Erythroblast (primary cell): ENCODE measurements at regions not wholly inside any gene's neighbourhood (a gene's known extent, or its start where the extent isn't known, plus 50 kb on each side); places are given as distances from the start of the nearest gene placed in this dataset.

Experiments
- DNase-seq, 2 experiments: peaks; one replicate each; lab custom pipeline; 2025; lab: John Stamatoyannopoulos, UW
- GATA1 ChIP-seq: IDR thresholded peaks from 2 replicates; pipeline ENCODE4 v1.6.1; 2011; ENCODE audit warnings: low read depth, mild to moderate bottlenecking, control low read depth, low read length, moderate library complexity
- POLR2A ChIP-seq: IDR thresholded peaks from 2 replicates; pipeline ENCODE4 v1.6.1; 2011; ENCODE audit warnings: mild to moderate bottlenecking, low read length

- no peak for TF ChIP-seq GATA1
- TF ChIP-seq POLR2A, result no peak
- DNase-seq, result no peak
These were observed 544.2 kb upstream of the FRG1 start for GRCh38 chr4:189396435-189396834.

GRCh38 chr4:189404271-189404670 is 536.4 kb upstream of the FRG1 start:
- no peak for TF ChIP-seq GATA1
- TF ChIP-seq POLR2A, result no peak
- DNase-seq, result no peak

- DNase-seq, result no peak
- TF ChIP-seq POLR2A (no peak), GATA1 (no peak)
These were observed 531.5 kb upstream of the FRG1 start for GRCh38 chr4:189409158-189409557.

- TF ChIP-seq GATA1, result no peak
- TF ChIP-seq POLR2A, result no peak
- no peak for DNase-seq
These were observed 526.7 kb upstream of the FRG1 start for GRCh38 chr4:189414021-189414420.

- DNase-seq, result no peak
- TF ChIP-seq GATA1, result no peak
- TF ChIP-seq POLR2A, result no peak
These were observed 520.1 kb upstream of the FRG1 start for GRCh38 chr4:189420572-189420971.

- TF ChIP-seq GATA1 (no peak), POLR2A (no peak)
- DNase-seq, result no peak
These were observed 504.5 kb upstream of the FRG1 start for GRCh38 chr4:189436207-189436606.

- DNase-seq, result no peak
- TF ChIP-seq GATA1 (no peak), POLR2A (no peak)
These were observed 500.0 kb upstream of the FRG1 start for GRCh38 chr4:189440716-189441115.

GRCh38 chr4:189443341-189443740 is 497.3 kb upstream of the FRG1 start:
- DNase-seq, result no peak
- TF ChIP-seq GATA1 (no peak), POLR2A (no peak)

- DNase-seq, result no peak
- TF ChIP-seq GATA1, result no peak
- TF ChIP-seq POLR2A, result no peak
These were observed 495.1 kb upstream of the FRG1 start for GRCh38 chr4:189445613-189446012.

- TF ChIP-seq POLR2A (no peak), GATA1 (no peak)
- DNase-seq, result no peak
These were observed 476.9 kb upstream of the FRG1 start for GRCh38 chr4:189463734-189464133.

GRCh38 chr4:189494407-189494806 is 446.3 kb upstream of the FRG1 start:
- TF ChIP-seq GATA1 (no peak), POLR2A (no peak)
- DNase-seq, result no peak

GRCh38 chr4:189497516-189497915 is 443.2 kb upstream of the FRG1 start:
- TF ChIP-seq GATA1 (no peak), POLR2A (no peak)
- no peak for DNase-seq

GRCh38 chr4:189497996-189498395 is 442.7 kb upstream of the FRG1 start:
- no peak for TF ChIP-seq POLR2A
- TF ChIP-seq GATA1, result no peak
- no peak for DNase-seq

GRCh38 chr4:189498457-189498856 is 442.2 kb upstream of the FRG1 start:
- no peak for TF ChIP-seq GATA1
- TF ChIP-seq POLR2A, result no peak

GRCh38 chr4:189499696-189500095 is 441.0 kb upstream of the FRG1 start:
- DNase-seq, result no peak
- TF ChIP-seq POLR2A (no peak), GATA1 (no peak)

More at GRCh38 chr4:189498457-189498856, 442.2 kb upstream of the FRG1 start:
- DNase-seq, result no peak
